ENCODE measurements at regions not wholly inside any gene's neighbourhood (a gene's known extent, or its start where the extent isn't known, plus 50 kb on each side); places are given as distances from the start of the nearest gene placed in this dataset.

- TF ChIP-seq, protein P1, sequence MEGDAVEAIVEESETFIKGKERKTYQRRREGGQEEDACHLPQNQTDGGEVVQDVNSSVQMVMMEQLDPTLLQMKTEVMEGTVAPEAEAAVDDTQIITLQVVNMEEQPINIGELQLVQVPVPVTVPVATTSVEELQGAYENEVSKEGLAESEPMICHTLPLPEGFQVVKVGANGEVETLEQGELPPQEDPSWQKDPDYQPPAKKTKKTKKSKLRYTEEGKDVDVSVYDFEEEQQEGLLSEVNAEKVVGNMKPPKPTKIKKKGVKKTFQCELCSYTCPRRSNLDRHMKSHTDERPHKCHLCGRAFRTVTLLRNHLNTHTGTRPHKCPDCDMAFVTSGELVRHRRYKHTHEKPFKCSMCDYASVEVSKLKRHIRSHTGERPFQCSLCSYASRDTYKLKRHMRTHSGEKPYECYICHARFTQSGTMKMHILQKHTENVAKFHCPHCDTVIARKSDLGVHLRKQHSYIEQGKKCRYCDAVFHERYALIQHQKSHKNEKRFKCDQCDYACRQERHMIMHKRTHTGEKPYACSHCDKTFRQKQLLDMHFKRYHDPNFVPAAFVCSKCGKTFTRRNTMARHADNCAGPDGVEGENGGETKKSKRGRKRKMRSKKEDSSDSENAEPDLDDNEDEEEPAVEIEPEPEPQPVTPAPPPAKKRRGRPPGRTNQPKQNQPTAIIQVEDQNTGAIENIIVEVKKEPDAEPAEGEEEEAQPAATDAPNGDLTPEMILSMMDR (IDR thresholded peaks at IDR 0.05) = no peak
- TF ChIP-seq POLR2A (IDR thresholded peaks at IDR 0.05) = no peak
Observed at GRCh38 chrX:33416273-33416805, 205.0 kb upstream of the DMD start.

Data from right lobe of liver (tissue), 4 donors.